Amniotic stem cell (primary cell): ENCODE measurements at regions not wholly inside any gene's neighbourhood (a gene's known extent, or its start where the extent isn't known, plus 50 kb on each side); places are given as distances from the start of the nearest gene placed in this dataset.

ENCODE experiments used
- DNase-seq: peaks from one replicate; lab custom pipeline; 2025; lab: John Stamatoyannopoulos, UW

DNA sequence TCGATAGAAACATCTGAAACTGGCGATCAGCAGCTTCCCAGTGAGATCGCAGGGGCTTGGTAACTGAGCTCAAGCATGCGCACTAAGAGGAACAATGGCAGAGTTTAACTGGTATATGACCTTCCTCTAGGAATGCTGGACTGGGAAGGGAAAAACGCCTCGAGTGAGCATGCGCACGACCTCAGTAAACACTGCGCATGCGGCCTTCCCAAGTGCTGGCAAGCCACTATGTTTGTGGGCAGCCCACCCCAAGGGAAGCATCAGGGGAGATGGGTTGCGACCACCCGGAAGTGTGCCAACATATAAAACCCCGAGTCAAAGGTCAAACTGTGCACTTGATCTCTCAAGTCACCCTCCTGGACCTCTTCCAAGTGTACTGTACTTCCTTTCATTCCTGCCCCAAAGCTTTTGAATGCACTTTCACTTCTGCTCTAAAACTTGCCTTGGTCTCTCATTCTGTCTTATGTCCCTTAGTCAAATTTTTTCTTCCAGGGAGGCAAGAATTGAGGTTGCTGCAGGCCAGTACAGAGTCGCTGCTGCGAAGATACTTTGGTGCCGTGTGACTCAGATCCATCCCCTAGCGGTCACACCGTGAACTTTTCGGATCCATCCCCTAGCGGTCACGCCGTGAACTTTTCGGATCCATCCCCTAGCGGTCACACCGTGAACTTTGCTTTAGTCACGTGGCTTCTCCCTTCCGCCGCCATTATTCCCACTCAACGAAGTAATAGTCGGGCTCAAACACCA, 243.3 kb downstream of the FAM43A start:
- DNase-seq: no peak

- no peak for DNase-seq
Measured at GRCh38 chr3:194929578-194929960, 243.9 kb downstream of the FAM43A start.

GRCh38 chr3:194930377-194931204, 244.9 kb downstream of the FAM43A start:
- DNase-seq: no peak

DNA sequence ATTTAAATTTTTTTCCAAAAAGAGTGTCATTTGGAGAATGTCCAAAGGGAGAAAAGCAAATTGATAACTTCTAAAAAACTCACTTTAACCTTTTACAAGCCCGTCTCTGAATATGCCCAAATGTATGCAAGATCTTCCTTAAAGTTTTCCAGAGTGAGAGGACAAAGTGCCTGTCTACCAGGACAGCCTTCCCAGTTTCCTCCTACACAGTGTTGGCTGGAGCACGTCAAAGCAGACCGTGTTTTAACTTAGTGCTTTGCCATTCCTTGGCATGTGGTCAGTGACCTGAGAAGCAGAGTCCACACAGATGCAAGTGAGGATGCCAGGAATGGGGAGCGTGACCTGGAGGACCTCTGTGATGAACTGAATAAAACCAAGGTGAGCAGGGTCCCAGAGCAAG, 245.7 kb downstream of the FAM43A start:
- no peak for DNase-seq

DNA sequence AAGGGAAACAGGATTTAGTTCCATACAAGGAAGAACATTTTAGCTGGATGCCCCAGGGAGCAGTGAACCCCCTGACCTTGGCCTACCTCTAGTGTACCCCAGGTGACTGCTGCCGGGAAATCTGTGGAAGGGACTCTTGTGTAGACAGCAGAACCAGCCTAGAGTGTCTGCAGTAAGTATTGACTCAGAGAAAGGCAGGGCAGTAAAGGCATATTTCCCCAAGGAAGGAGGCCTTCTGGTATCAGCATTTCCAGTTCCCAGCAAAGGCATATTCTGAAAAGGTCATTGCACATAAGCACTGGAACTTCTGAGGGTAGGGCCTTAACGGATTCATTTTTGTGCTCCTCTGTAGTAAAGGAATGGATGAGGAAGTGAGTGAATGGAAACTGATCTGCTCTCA, 246.2 kb downstream of the FAM43A start:
- no peak for DNase-seq

DNA sequence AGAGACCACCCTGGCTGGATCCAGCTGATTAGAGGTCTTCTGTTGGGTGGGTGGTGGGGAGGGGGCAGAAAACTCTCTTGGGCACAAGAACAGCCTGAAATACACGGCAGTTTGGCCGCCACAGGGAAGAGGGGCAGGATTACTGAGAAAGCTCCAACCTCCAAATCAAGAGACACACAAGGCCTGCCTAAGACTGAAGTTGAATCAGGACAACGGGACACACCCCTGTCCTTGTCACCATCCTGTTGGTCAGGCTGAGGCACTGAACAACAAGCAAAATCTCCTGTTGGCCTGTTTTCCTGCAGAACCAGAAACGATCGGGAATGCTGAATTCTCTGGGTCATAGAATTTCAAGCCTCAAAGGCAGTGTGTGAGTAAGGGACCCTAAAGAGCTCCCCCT, 247.8 kb downstream of the FAM43A start:
- DNase-seq: no peak

- no peak for DNase-seq
Measured at GRCh38 chr3:194935061-194935460, 249.4 kb downstream of the FAM43A start.

DNA sequence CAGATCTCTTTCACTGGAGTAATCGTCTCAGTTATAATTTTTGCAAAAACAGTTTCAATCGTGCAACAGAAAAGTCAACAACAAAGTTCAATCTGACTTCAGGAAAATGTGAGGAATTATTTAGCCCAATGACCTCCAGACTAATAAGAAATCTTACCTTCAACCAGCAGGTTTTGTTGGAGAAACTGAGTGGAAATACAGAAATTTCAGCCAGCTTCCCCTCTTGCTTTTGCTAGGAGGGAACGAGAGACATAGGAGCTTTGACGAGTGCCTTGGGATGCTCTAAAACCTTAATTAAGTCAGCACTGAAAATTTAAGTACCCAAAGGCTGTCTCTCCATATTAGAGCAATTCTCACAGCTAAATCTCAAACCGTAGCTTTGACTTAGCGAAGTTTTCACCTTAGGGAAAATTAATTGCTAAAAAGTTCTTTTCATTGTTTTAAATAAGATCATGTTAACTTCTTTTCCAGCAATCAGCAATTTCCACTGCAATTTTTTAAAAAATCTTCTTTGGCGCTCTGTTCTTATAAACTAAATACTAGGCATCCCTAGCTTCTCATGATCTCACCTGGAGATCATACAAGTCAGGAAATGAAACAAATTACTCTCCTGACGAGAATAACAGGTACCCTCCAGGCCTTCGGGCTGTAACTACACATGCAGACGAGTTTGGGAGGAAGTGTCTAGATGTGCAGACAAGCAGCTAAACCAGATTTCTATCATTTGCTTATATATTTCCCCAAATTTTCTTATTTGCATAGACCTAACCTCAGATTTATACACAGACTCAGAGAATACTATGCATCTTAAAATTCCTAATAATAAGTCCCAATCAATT, 250.2 kb downstream of the FAM43A start:
- no peak for DNase-seq

GRCh38 chr3:194936659-194937058, 251.0 kb downstream of the FAM43A start:
- DNase-seq: no peak

- DNase-seq: no peak
Measured at GRCh38 chr3:194937144-194937543, 251.5 kb downstream of the FAM43A start.

- DNase-seq: no peak
Measured at GRCh38 chr3:194937882-194938321, 252.2 kb downstream of the FAM43A start.

DNA sequence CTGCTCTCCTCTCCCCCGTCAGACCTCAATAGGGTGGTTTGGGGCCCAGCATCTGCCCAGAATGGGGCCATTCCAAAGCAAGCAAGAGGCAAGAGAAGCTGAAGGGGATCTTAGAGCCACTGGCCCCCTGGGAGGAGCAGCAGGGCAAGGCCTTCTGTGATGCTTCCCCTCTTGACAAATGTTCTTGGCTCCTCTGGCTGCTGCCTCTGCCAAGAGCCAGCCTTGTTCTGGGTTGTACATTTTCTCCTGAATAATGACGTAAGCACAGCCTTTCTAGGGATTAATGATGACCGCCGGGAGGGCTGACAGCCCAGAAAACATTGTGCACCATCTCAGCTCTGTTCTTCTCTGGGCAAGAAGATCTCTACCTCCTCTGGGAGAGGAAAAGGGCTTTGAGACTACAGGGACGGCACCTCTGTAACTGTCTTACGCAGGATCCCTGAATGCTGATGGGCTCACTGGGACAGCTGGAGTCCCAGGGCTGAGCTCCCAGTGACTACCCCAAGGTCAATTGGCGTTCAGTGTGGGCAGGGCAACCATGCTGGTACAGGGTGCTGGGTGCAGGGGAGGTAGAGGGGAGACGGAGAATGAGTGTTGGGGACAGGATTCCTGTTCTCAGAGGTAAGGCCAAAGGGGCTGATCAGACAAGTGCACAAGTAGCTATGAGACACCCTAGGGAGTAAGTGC, 253.3 kb downstream of the FAM43A start:
- DNase-seq: no peak

DNA sequence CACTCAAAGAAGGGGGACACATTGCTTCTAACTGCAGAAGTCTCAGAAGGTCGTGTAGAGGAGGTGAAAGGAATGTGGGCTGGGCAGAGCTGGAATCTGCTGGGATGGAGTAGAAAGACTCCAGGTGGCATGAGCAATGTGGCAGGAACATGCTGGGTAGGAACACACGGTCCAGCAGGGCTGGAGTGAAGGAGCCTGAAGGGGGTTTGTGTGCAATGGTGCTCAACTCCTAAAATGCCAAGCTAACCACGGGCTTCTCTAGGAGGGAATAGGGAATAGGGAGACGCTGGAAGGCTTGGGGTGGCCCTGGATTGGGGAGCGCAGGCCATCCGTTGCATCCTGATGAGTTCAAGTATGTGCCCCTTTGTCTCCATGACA, 253.8 kb downstream of the FAM43A start:
- DNase-seq: no peak

- DNase-seq: no peak
Measured at GRCh38 chr3:194939949-194940770, 254.5 kb downstream of the FAM43A start.

DNA sequence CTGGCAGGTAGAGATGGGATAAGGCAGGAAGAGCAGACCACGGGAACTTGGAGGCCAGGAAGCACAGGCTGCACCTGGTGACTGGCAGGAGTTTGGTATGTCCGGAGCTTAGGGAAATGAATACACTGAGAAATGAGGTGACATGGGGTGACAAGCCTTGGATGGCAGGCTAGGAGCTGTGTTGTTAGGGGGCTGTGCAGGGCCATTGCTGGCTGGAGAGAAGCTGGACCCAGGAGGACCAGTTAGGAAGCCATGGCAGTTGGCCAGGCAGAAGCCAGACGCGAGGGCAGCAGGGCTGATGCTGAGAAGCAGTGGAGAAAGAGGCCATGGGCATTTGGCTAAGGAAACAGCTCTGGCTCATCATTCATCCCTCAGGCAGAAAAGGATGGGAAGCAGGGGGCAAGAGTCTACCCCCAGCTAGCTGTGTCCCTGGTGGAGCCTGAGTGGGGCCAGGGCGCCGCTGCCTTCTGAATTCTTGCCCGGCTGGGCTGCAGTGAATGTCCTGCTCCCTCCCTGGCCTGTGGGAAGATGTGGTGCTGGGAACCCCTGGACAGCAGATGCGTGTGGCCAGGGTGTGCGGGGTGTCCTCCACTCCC, 255.8 kb downstream of the FAM43A start:
- no peak for DNase-seq

DNA sequence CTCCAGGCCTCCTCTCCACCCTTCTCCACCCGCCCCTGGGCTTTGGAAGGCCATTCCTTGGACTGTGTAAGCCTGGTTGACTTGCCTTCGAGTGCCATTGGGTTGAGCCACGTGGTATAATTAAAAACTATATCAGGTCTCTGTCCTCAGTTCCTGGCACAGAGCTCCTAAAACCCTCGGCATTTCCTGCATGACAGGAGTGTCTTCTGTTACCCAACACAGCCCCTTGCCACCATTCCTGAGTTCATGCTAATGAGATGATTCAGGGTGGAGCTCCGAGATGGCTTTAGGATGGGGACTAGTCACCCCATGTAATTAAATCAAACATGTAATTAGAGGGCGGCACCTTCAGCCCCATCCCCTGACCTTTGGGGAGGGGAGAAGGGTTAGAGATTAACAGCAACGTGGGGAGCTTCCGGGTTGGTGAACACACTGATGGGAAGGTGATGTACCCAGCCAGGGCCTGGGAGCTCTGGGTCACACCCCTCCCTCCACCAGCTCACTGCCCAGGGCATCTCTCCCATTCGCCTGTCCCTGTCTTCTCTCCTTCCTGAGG, 256.4 kb downstream of the FAM43A start:
- no peak for DNase-seq

GRCh38 chr3:194944526-194944925, 258.8 kb downstream of the FAM43A start:
- no peak for DNase-seq

DNA sequence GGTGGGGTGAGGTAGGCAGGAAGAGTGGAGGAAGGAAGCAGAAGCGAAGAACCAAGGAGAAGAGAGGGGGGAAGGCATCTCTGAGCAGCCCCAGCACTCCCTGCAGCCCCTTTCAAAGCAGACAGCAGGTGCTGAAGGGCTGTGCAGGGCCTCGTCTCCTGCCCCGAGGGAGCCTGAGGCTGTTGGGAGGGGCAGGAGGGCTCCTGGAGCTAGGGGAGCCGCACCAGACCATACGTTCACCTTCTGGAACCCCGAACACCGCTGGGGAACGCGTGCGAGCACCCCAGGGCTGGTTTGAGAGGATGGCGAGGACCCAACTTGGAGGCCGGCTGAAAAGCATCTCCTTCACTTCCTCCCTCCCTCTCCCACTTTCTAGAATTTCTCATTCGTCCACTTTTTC, 259.8 kb downstream of the FAM43A start:
- DNase-seq: no peak

GRCh38 chr3:194946091-194946490, 260.4 kb downstream of the FAM43A start:
- no peak for DNase-seq

GRCh38 chr3:194949592-194949991, 263.9 kb downstream of the FAM43A start:
- no peak for DNase-seq
